IMR-90 (cell line): ENCODE measurements at regions not wholly inside any gene's neighbourhood (a gene's known extent, or its start where the extent isn't known, plus 50 kb on each side); places are given as distances from the start of the nearest gene placed in this dataset.

ENCODE experiments used
- ATAC-seq: fragments of 200-7000 bp; cut with Tn5 transposase; 2 replicates; pipeline ENCODE4 v1.9.1; 2020; ENCODE audit warnings: low read depth, mild to moderate bottlenecking, moderate library complexity
- BruUV-seq: library from RNA; stranded (reverse); fragments of 400-500 nt; replicated peaks from 2 replicates; lab custom pipeline; 2021; lab: Mats Ljungman, UMichigan
- CTCF ChIA-PET: fragments of 300-600 bp; formaldehyde crosslinking; extraction: SDS; loops from one replicate; lab custom pipeline; 2021; ENCODE audit warnings: antibody characterized with exemption; lab: Yijun Ruan, JAX
- POLR2A ChIA-PET: fragments of 300-600 bp; sonication (Branson Sonifier 250); formaldehyde crosslinking; loops from one replicate; lab custom pipeline; 2022; ENCODE audit warnings: antibody characterized with exemption; ENCODE audit not compliant: unreplicated experiment; lab: Charles Lee
- DNase-seq: peaks from one replicate; pipeline ENCODE4 v3.0.0; 2013
- H2AFZ ChIP-seq: replicated peaks from 2 replicates; pipeline ENCODE3; 2013; ENCODE audit warnings: low read length, mild to moderate bottlenecking; ENCODE audit not compliant: poor library complexity
- H2AK5ac ChIP-seq: 2 replicates; pipeline ENCODE4 v1.6.1; 2013; ENCODE audit warnings: low read depth, low read length, inconsistent platforms
- H2AK9ac ChIP-seq: replicated peaks from 2 replicates; pipeline ENCODE3; 2013; ENCODE audit warnings: mild to moderate bottlenecking, low read depth, low read length, moderate library complexity; ENCODE audit not compliant: poor library complexity
- H2BK120ac ChIP-seq: 2 replicates; pipeline ENCODE4 v1.6.1; 2013; ENCODE audit warnings: low read depth, low read length, inconsistent platforms
- H2BK15ac ChIP-seq: 3 replicates; pipeline ENCODE4 v1.6.1; 2013; ENCODE audit warnings: low read depth, low read length, inconsistent platforms
- H2BK20ac ChIP-seq: 2 replicates; pipeline ENCODE4 v1.6.1; 2013; ENCODE audit warnings: low read depth, mild to moderate bottlenecking, inconsistent platforms, low read length, moderate library complexity
- H2BK5ac ChIP-seq: 2 replicates; pipeline ENCODE4 v1.6.1; 2013; ENCODE audit warnings: mild to moderate bottlenecking, low read depth, low read length, inconsistent platforms; ENCODE audit not compliant: poor library complexity, severe bottlenecking
- H3K14ac ChIP-seq: replicated peaks from 2 replicates; pipeline ENCODE4 v1.6.1; 2013; ENCODE audit warnings: low read depth, low read length, inconsistent platforms
- H3K18ac ChIP-seq: 2 replicates; pipeline ENCODE4 v1.6.1; 2013; ENCODE audit warnings: low read depth, low read length, control low read depth
- H3K23ac ChIP-seq: 2 replicates; pipeline ENCODE4 v1.6.1; 2013; ENCODE audit warnings: low read depth, low read length, inconsistent platforms
- H3K27ac ChIP-seq: 2 replicates; pipeline ENCODE4 v1.5.1; 2013; ENCODE audit warnings: mild to moderate bottlenecking, control low read depth, low read length; ENCODE audit not compliant: insufficient read depth
- H3K27me3 ChIP-seq: 2 replicates; pipeline ENCODE4 v1.6.1; 2013; ENCODE audit warnings: low read length; ENCODE audit not compliant: control insufficient read depth, insufficient read depth
- H3K36me3 ChIP-seq: 2 replicates; pipeline ENCODE4 v1.6.1; 2013; ENCODE audit warnings: low read length, mixed read lengths; ENCODE audit not compliant: control insufficient read depth, insufficient read depth
- H3K4ac ChIP-seq: 2 replicates; pipeline ENCODE4 v1.6.1; 2013; ENCODE audit warnings: low read depth, low read length, inconsistent platforms
- H3K4me1 ChIP-seq: 2 replicates; pipeline ENCODE4 v1.6.1; 2013; ENCODE audit warnings: low read length, mixed read lengths; ENCODE audit not compliant: control insufficient read depth, insufficient read depth
- H3K4me2 ChIP-seq: 2 replicates; pipeline ENCODE4 v1.6.1; 2013; ENCODE audit warnings: low read depth, mild to moderate bottlenecking, control low read depth, low read length, moderate library complexity
- H3K4me3 ChIP-seq: 2 replicates; pipeline ENCODE4 v1.5.1; 2013; ENCODE audit warnings: low read depth, mild to moderate bottlenecking, control low read depth, low read length, moderate library complexity; ENCODE audit not compliant: insufficient read depth
- H3K56ac ChIP-seq: 2 replicates; pipeline ENCODE4 v1.6.1; 2013; ENCODE audit warnings: low read length, inconsistent platforms; ENCODE audit not compliant: insufficient read depth; ENCODE audit errors: extremely low read depth
- H3K79me1 ChIP-seq, 2 experiments: 2 replicates each; pipeline ENCODE4 v1.6.1; 2013; ENCODE audit warnings: low read length in 2 of 2, inconsistent platforms in 1 of 2, low read depth in 1 of 2
- H3K9ac ChIP-seq: 2 replicates; pipeline ENCODE4 v1.6.1; 2013; ENCODE audit warnings: low read depth, low read length, control low read depth
- H3K9me1 ChIP-seq: 2 replicates; pipeline ENCODE4 v1.6.1; 2013; ENCODE audit warnings: low read length, inconsistent platforms; ENCODE audit not compliant: insufficient read depth
- H3K9me3 ChIP-seq: 2 replicates; pipeline ENCODE4 v1.6.1; 2013; ENCODE audit warnings: low read length; ENCODE audit not compliant: control insufficient read depth, insufficient read depth
- H4K20me1 ChIP-seq: 2 replicates; pipeline ENCODE4 v1.6.1; 2013; ENCODE audit warnings: low read length, inconsistent platforms; ENCODE audit not compliant: insufficient read depth
- H4K5ac ChIP-seq: 2 replicates; pipeline ENCODE4 v1.6.1; 2013; ENCODE audit warnings: mild to moderate bottlenecking, low read depth, low read length, control low read depth
- H4K8ac ChIP-seq, 2 experiments: 2 replicates each; pipeline ENCODE4 v1.6.1; 2013; ENCODE audit warnings: low read depth in 2 of 2, low read length in 2 of 2, control low read depth in 1 of 2, inconsistent platforms in 1 of 2
- H4K91ac ChIP-seq: 2 replicates; pipeline ENCODE4 v1.6.1; 2013; ENCODE audit warnings: low read depth, low read length, inconsistent platforms; ENCODE audit not compliant: insufficient read depth
- BHLHE40 ChIP-seq: fragments of 150-350 bp; IDR thresholded peaks from 2 replicates; pipeline ENCODE4 v1.6.1; 2016; ENCODE audit warnings: mild to moderate bottlenecking, low read depth, low read length
- CEBPB ChIP-seq: IDR thresholded peaks from 2 replicates; pipeline ENCODE4 v1.6.1; 2012; ENCODE audit warnings: low read depth, low read length, improper control_type of control experiment
- CHD1 ChIP-seq: IDR thresholded peaks from 2 replicates; pipeline ENCODE4 v1.6.1; 2012; ENCODE audit warnings: low read depth, low read length, improper control_type of control experiment
- FOS ChIP-seq: fragments of 150-350 bp; IDR thresholded peaks from 2 replicates; pipeline ENCODE4 v1.6.1; 2016; ENCODE audit warnings: low read depth, low read length
- MAFK ChIP-seq: IDR thresholded peaks from 2 replicates; pipeline ENCODE4 v1.6.1; 2012; ENCODE audit warnings: low read depth, low read length, improper control_type of control experiment
- MAZ ChIP-seq: IDR thresholded peaks from 2 replicates; pipeline ENCODE4 v1.6.1; 2012; ENCODE audit warnings: low read depth, mild to moderate bottlenecking, low read length, improper control_type of control experiment, moderate library complexity, borderline replicate concordance
- MXI1 ChIP-seq: IDR thresholded peaks from 2 replicates; pipeline ENCODE4 v1.6.1; 2012; ENCODE audit warnings: low read depth, mild to moderate bottlenecking, low read length, moderate library complexity, borderline replicate concordance
- NFE2L2 ChIP-seq: fragments of 150-350 bp; IDR thresholded peaks from 2 replicates; pipeline ENCODE4 v1.6.1; 2016; ENCODE audit warnings: low read depth, mild to moderate bottlenecking, low read length
- POLR2A ChIP-seq: IDR thresholded peaks from 2 replicates; pipeline ENCODE4 v1.6.1; 2012; ENCODE audit warnings: mild to moderate bottlenecking, low read depth, low read length
- RAD21 ChIP-seq: IDR thresholded peaks from 2 replicates; pipeline ENCODE4 v1.6.1; 2012; ENCODE audit warnings: low read length, improper control_type of control experiment
- RCOR1 ChIP-seq: IDR thresholded peaks from 2 replicates; pipeline ENCODE4 v1.6.1; 2012; ENCODE audit warnings: mild to moderate bottlenecking, low read length, improper control_type of control experiment; ENCODE audit not compliant: insufficient replicate concordance
- RFX5 ChIP-seq: IDR thresholded peaks from 2 replicates; pipeline ENCODE4 v1.8.0; 2012; ENCODE audit warnings: low read depth, mild to moderate bottlenecking, low read length, moderate library complexity
- SMC3 ChIP-seq: fragments of 150-350 bp; IDR thresholded peaks from 2 replicates; pipeline ENCODE4 v1.6.1; 2016; ENCODE audit warnings: low read depth, mild to moderate bottlenecking, antibody characterized with exemption, low read length, moderate library complexity
- USF2 ChIP-seq: fragments of 150-350 bp; IDR thresholded peaks from 2 replicates; pipeline ENCODE4 v1.6.1; 2017; ENCODE audit warnings: mild to moderate bottlenecking, antibody characterized with exemption, low read length, low read depth
- dilution Hi-C: fragments of 300-500 bp; cut with HindIII; formaldehyde crosslinking; loops from one replicate; pipeline ENCODE4 v1.14.3; 2018; ENCODE audit warnings: low sequenced_read_pairs; ENCODE audit not compliant: unreplicated experiment
- in situ Hi-C: fragments of 300-500 bp; cut with MboI; formaldehyde crosslinking; loops from 3 replicates; pipeline ENCODE4 v1.14.3; 2019; ENCODE audit warnings: low sequenced_read_pairs, inconsistent platforms, mixed read lengths
- intact Hi-C: fragments of 100-400 bp; cut with micrococcal nuclease; formaldehyde crosslinking; loops from 2 replicates; pipeline ENCODE4 v1.10.0; 2022
- TF ChIP-seq, protein P1 (sequence below): fragments of 150-350 bp; IDR thresholded peaks from 2 replicates; pipeline ENCODE4 v1.6.1; 2016; ENCODE audit warnings: low read depth, mild to moderate bottlenecking, low read length, moderate library complexity, borderline replicate concordance
- TF ChIP-seq, protein P2 (sequence below): conservative IDR thresholded peaks from 2 replicates; pipeline ENCODE4 v1.5.1; 2012; ENCODE audit warnings: mild to moderate bottlenecking, low read depth, low read length, improper control_type of control experiment

DNA sequence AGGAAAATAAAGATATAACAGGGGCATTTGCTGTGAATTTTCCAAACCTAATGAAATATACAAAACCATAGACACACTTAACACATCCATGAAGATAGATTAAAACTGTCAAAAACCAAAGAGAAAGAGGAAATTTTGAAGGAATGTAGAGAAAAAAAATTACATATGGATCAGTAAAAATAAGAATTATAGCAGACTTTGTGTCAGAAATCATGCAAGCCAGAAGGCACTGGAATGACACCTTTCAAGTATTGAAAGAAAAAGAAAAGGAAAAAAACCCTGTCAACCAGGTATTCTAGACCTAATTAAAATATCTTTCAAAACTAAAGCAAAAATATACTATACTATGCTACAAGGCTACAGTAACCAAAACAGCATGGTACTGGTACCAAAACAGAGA, 125.8 kb upstream of the PALMD start:
- Histone ChIP-seq H3K36me3 (no peaks in the 10 kb centered on the region), H2AK5ac (no peak overlapping the region), H3K14ac (no peak overlapping the region), H2BK20ac (no peak overlapping the region), H2BK120ac (no peak overlapping the region), H3K23ac (no peak overlapping the region), H3K9ac (no peak overlapping the region), H3K27ac (no peak overlapping the region), H4K20me1 (no peaks in the 10 kb centered on the region), H2BK5ac (no peak overlapping the region), H4K8ac (no peak overlapping the region), H3K4ac (no peak overlapping the region), H2AFZ (no peak overlapping the region), H3K18ac (no peak overlapping the region), H3K9me3 (no peaks in the 10 kb centered on the region), H3K4me1 (no peaks in the 10 kb centered on the region), H4K91ac (no peak overlapping the region), H3K79me1 (no peaks in the 10 kb centered on the region), H3K4me3 (no peak overlapping the region), H3K4me2 (no peak overlapping the region), H3K56ac (no peak overlapping the region), H4K5ac (no peak overlapping the region), H2AK9ac (no peak overlapping the region), H3K27me3 (no peaks in the 10 kb centered on the region), H3K9me1 (no peaks in the 10 kb centered on the region), H2BK15ac (no peak overlapping the region)
- no peak for TF ChIP-seq MAFK
- TF ChIP-seq USF2: no peak
- no peak for TF ChIP-seq SMC3
- TF ChIP-seq CHD1: no peak
- TF ChIP-seq RFX5: no peak
- no peak for TF ChIP-seq RCOR1
- TF ChIP-seq, protein P1, sequence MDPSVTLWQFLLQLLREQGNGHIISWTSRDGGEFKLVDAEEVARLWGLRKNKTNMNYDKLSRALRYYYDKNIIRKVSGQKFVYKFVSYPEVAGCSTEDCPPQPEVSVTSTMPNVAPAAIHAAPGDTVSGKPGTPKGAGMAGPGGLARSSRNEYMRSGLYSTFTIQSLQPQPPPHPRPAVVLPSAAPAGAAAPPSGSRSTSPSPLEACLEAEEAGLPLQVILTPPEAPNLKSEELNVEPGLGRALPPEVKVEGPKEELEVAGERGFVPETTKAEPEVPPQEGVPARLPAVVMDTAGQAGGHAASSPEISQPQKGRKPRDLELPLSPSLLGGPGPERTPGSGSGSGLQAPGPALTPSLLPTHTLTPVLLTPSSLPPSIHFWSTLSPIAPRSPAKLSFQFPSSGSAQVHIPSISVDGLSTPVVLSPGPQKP: no peak
- TF ChIP-seq MAZ: no peak
- no peak for TF ChIP-seq MXI1
- no peak for TF ChIP-seq FOS
- TF ChIP-seq BHLHE40: no peak
- TF ChIP-seq CEBPB: no peak
- no peak for TF ChIP-seq RAD21
- no peak for TF ChIP-seq POLR2A
- no peak for TF ChIP-seq NFE2L2
- TF ChIP-seq, protein P2, sequence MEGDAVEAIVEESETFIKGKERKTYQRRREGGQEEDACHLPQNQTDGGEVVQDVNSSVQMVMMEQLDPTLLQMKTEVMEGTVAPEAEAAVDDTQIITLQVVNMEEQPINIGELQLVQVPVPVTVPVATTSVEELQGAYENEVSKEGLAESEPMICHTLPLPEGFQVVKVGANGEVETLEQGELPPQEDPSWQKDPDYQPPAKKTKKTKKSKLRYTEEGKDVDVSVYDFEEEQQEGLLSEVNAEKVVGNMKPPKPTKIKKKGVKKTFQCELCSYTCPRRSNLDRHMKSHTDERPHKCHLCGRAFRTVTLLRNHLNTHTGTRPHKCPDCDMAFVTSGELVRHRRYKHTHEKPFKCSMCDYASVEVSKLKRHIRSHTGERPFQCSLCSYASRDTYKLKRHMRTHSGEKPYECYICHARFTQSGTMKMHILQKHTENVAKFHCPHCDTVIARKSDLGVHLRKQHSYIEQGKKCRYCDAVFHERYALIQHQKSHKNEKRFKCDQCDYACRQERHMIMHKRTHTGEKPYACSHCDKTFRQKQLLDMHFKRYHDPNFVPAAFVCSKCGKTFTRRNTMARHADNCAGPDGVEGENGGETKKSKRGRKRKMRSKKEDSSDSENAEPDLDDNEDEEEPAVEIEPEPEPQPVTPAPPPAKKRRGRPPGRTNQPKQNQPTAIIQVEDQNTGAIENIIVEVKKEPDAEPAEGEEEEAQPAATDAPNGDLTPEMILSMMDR: no peak
- in situ Hi-C loops (no loop called here), dilution Hi-C loops (no loop called here), intact Hi-C loops (no loop called here)
- no peak for ATAC-seq
- DNase-seq: no peak
- ChIA-PET CTCF (no interaction called here), POLR2A (no interaction called here)
- no TSS peak for BruUV-seq
